Tibial artery (tissue), 4 donors: ENCODE measurements at regions not wholly inside any gene's neighbourhood (a gene's known extent, or its start where the extent isn't known, plus 50 kb on each side); places are given as distances from the start of the nearest gene placed in this dataset.
"Not testable (repeated sequence)": the region's sequence is repeated elsewhere in the genome, so short reads cannot be mapped to it uniquely, and the experiment has no call there.

ENCODE experiments used
- DNase-seq, 2 donors: peaks; one replicate each; pipeline ENCODE4 v3.0.0-alpha.2; 2019
- H3K27ac ChIP-seq, 2 donors: fragments of 200-600 bp; sonication (generic) in 1 of 2; 1 replicate in 1 of 2; 2 replicates in 1 of 2; pipeline ENCODE4 v1.5.1; 2018 to 2019; ENCODE audit warnings: mild to moderate bottlenecking in 1 of 2
- H3K27me3 ChIP-seq, 2 donors: fragments of 200-600 bp; sonication (generic) in 1 of 2; one replicate each; pipeline versions ENCODE4 v1.5.1 to v1.6.0; 2016 to 2019
- H3K36me3 ChIP-seq, 3 donors: fragments of 200-600 bp; sonication (generic) in 2 of 3; one replicate each; pipeline ENCODE4 v1.5.1; 2016 to 2019; ENCODE audit warnings: mild to moderate bottlenecking in 2 of 3
- H3K4me1 ChIP-seq, 4 donors: fragments of 200-600 bp; sonication (generic) in 2 of 4; 1 replicate in 3 of 4; 2 replicates in 1 of 4; pipeline ENCODE4 v1.5.1; 2016 to 2019
- H3K4me3 ChIP-seq, 2 donors: fragments of 200-600 bp; sonication (generic) in 1 of 2; 1 replicate in 1 of 2; 2 replicates in 1 of 2; pipeline ENCODE4 v1.5.1; 2018 to 2019; ENCODE audit warnings: mild to moderate bottlenecking in 2 of 2
- H3K9me3 ChIP-seq, 3 donors: fragments of 200-600 bp; sonication (generic) in 1 of 3; one replicate each; pipeline ENCODE4 v1.5.1; 2016 to 2019
- CTCF ChIP-seq, 2 experiments: fragments of 200-600 bp in 1 of 2; fragments of 450-650 bp in 1 of 2; IDR thresholded peaks; one replicate each; pipeline ENCODE4 v1.5.1; 2017 to 2019; ENCODE audit warnings: antibody characterized with exemption in 2 of 2, mild to moderate bottlenecking in 1 of 2, moderate library complexity in 1 of 2
- intact Hi-C: fragments of 100-400 bp; cut with DNase I; formaldehyde crosslinking; loops from one replicate; pipeline ENCODE4 v1.15.0; 2023; ENCODE audit warnings: low total_unique reads

- DNase-seq: no peak
- no peak for TF ChIP-seq CTCF (IDR thresholded peaks at IDR 0.05)
- H3K27ac ChIP-seq: no peak overlapping the region
These were observed 75.9 kb upstream of the ZNF746 start for GRCh38 chr7:149573519-149573918.

GRCh38 chr7:149572920-149573319 lies 75.3 kb upstream of the ZNF746 start:
- H3K4me1 ChIP-seq, H3K4me3 ChIP-seq, intact Hi-C loops, H3K36me3 ChIP-seq, H3K27ac ChIP-seq, H3K27me3 ChIP-seq, DNase-seq: not testable (repeated sequence)
- H3K9me3 ChIP-seq: peaks cover 2 to 30% (median 29%) of the 10 kb centered on the region in 3 donors

More at GRCh38 chr7:149573519-149573918, 75.9 kb upstream of the ZNF746 start:
- intact Hi-C loops: no loop called here
- Histone ChIP-seq H3K4me1 (no peaks in the 10 kb centered on the region), H3K27me3 (no peaks in the 10 kb centered on the region), H3K9me3 (peaks cover 2 to 30% (median 29%) of the 10 kb centered on the region in 3 donors), H3K36me3 (peaks cover under 1 to 8% (median 8%) of the 10 kb centered on the region in 3 donors), H3K4me3 (no peak overlapping the region)

- no peak for TF ChIP-seq CTCF (IDR thresholded peaks at IDR 0.05)
- no peaks in the 10 kb centered on the region for H3K27me3 ChIP-seq
- H3K36me3 ChIP-seq: peaks cover 8 to 17% (median 14%) of the 10 kb centered on the region in 3 donors
- no peaks in the 10 kb centered on the region for H3K4me1 ChIP-seq
- no peak for DNase-seq
- no peak overlapping the region for H3K27ac ChIP-seq
- intact Hi-C loops: no loop called here
- no peak overlapping the region for H3K4me3 ChIP-seq
- H3K9me3 ChIP-seq: peaks cover 2 to 30% (median 21%) of the 10 kb centered on the region in 3 donors
These were observed 73.2 kb upstream of the ZNF746 start for GRCh38 chr7:149570784-149571183.

- TF ChIP-seq CTCF (IDR thresholded peaks at IDR 0.05): no peak
- Histone ChIP-seq H3K4me1 (no peaks in the 10 kb centered on the region), H3K27me3 (no peaks in the 10 kb centered on the region), H3K9me3 (peaks cover 2 to 27% (median 21%) of the 10 kb centered on the region in 3 donors), H3K27ac (no peak overlapping the region), H3K4me3 (no peak overlapping the region), H3K36me3 (peaks cover 8 to 17% (median 15%) of the 10 kb centered on the region in 3 donors)
- intact Hi-C loops: no loop called here
- DNase-seq: no peak
These were observed 72.3 kb upstream of the ZNF746 start for GRCh38 chr7:149569726-149570422.

- intact Hi-C loops: no loop called here
- no peak for TF ChIP-seq CTCF (IDR thresholded peaks at IDR 0.05)
These were observed 71.6 kb upstream of the ZNF746 start for GRCh38 chr7:149569025-149569725.

GRCh38 chr7:149568218-149568617 lies 70.6 kb upstream of the ZNF746 start:
- no peak overlapping the region for H3K27ac ChIP-seq
- DNase-seq: no peak
- no peaks in the 10 kb centered on the region for H3K4me1 ChIP-seq
- peaks cover 2 to 26% (median 9%) of the 10 kb centered on the region in 3 donors for H3K9me3 ChIP-seq
- H3K4me3 ChIP-seq: no peak overlapping the region
- H3K36me3 ChIP-seq: peaks cover 13 to 21% (median 17%) of the 10 kb centered on the region in 3 donors
- intact Hi-C loops: no loop called here
- no peak for TF ChIP-seq CTCF (IDR thresholded peaks at IDR 0.05)
- no peaks in the 10 kb centered on the region for H3K27me3 ChIP-seq

More at GRCh38 chr7:149569025-149569725, 71.6 kb upstream of the ZNF746 start:
- H3K27ac ChIP-seq: no peak overlapping the region
- H3K9me3 ChIP-seq: peaks cover 2 to 27% (median 18%) of the 10 kb centered on the region in 3 donors
- H3K36me3 ChIP-seq: peaks cover 8 to 21% (median 17%) of the 10 kb centered on the region in 3 donors
- no peak for DNase-seq
- H3K4me1 ChIP-seq: no peaks in the 10 kb centered on the region
- H3K27me3 ChIP-seq: no peaks in the 10 kb centered on the region
- H3K4me3 ChIP-seq: no peak overlapping the region
